Esophagus squamous epithelium (tissue), 4 donors: ENCODE measurements at regions not wholly inside any gene's neighbourhood (a gene's known extent, or its start where the extent isn't known, plus 50 kb on each side); places are given as distances from the start of the nearest gene placed in this dataset.
"Not testable (repeated sequence)": the region's sequence is repeated elsewhere in the genome, so short reads cannot be mapped to it uniquely, and the experiment has no call there.

Experiments
- CTCF ChIP-seq, 6 experiments: fragments of 450-650 bp in 4 of 6; fragments of 200-600 bp in 2 of 6; sonication (generic) in 2 of 6; IDR thresholded peaks; one replicate each; pipeline ENCODE4 v1.5.1; 2016 to 2019; ENCODE audit warnings: antibody characterized with exemption in 6 of 6, mild to moderate bottlenecking in 4 of 6, moderate library complexity in 4 of 6
- POLR2A ChIP-seq, 4 donors: fragments of 450-650 bp; IDR thresholded peaks; one replicate each; pipeline ENCODE4 v1.6.1; 2017; ENCODE audit warnings: antibody characterized with exemption in 4 of 4, mild to moderate bottlenecking in 4 of 4, moderate library complexity in 3 of 4

- TF ChIP-seq POLR2A, CTCF (IDR thresholded peaks at IDR 0.05): not testable (repeated sequence)
Observed at GRCh38 chr1:149371955-149372354, 102.9 kb upstream of the NBPF19 start.
